KMS-11 (cell line): ENCODE measurements at regions not wholly inside any gene's neighbourhood (a gene's known extent, or its start where the extent isn't known, plus 50 kb on each side); places are given as distances from the start of the nearest gene placed in this dataset.

Source experiments
- H2AFZ ChIP-seq: fragments of 200-600 bp; sonication (generic); 2 replicates; pipeline ENCODE4 v1.6.1; 2016; ENCODE audit warnings: antibody characterized with exemption, mixed run types, low read depth
- H3K27ac ChIP-seq: fragments of 200-600 bp; sonication (generic); 2 replicates; pipeline ENCODE4 v1.6.1; 2016; ENCODE audit warnings: mild to moderate bottlenecking, mixed run types
- H3K27me3 ChIP-seq: fragments of 200-600 bp; sonication (generic); 2 replicates; pipeline ENCODE4 v1.6.1; 2017; ENCODE audit warnings: mild to moderate bottlenecking, low read depth, mixed run types, moderate library complexity; ENCODE audit not compliant: insufficient read depth
- H3K36me3 ChIP-seq: fragments of 200-600 bp; sonication (generic); 2 replicates; pipeline ENCODE4 v1.6.1; 2017; ENCODE audit warnings: mild to moderate bottlenecking, mixed run types; ENCODE audit not compliant: insufficient read depth
- H3K4me1 ChIP-seq: fragments of 200-600 bp; sonication (generic); 2 replicates; pipeline ENCODE4 v1.6.1; 2016; ENCODE audit warnings: mild to moderate bottlenecking, low read depth, mixed run types; ENCODE audit not compliant: poor library complexity, severe bottlenecking
- H3K4me2 ChIP-seq: fragments of 200-600 bp; sonication (generic); 2 replicates; pipeline ENCODE4 v1.7.0; 2016; ENCODE audit warnings: mild to moderate bottlenecking, mixed run types
- H3K4me3 ChIP-seq: fragments of 200-600 bp; sonication (generic); IDR thresholded peaks from 2 replicates; pipeline ENCODE4 v1.6.1; 2017; ENCODE audit warnings: low read depth, low read length, mixed read lengths; ENCODE audit not compliant: insufficient read depth
- H3K79me2 ChIP-seq: fragments of 200-600 bp; sonication (generic); 2 replicates; pipeline ENCODE4 v1.6.1; 2016; ENCODE audit warnings: low read depth, mixed run types; ENCODE audit not compliant: insufficient read depth
- H3K9ac ChIP-seq: fragments of 200-600 bp; sonication (generic); 2 replicates; pipeline ENCODE4 v1.6.1; 2016; ENCODE audit warnings: mild to moderate bottlenecking, mixed run types
- H4K20me1 ChIP-seq: fragments of 200-600 bp; sonication (generic); 2 replicates; pipeline ENCODE4 v1.6.1; 2016; ENCODE audit warnings: mild to moderate bottlenecking, mixed run types; ENCODE audit not compliant: insufficient read depth
- TF ChIP-seq, protein P1 (sequence below): fragments of 200-600 bp; sonication (generic); conservative IDR thresholded peaks from 2 replicates; pipeline ENCODE4 v1.6.1; 2017; ENCODE audit warnings: low read depth, mild to moderate bottlenecking, antibody characterized with exemption, low read length, moderate library complexity, mixed read lengths

DNA sequence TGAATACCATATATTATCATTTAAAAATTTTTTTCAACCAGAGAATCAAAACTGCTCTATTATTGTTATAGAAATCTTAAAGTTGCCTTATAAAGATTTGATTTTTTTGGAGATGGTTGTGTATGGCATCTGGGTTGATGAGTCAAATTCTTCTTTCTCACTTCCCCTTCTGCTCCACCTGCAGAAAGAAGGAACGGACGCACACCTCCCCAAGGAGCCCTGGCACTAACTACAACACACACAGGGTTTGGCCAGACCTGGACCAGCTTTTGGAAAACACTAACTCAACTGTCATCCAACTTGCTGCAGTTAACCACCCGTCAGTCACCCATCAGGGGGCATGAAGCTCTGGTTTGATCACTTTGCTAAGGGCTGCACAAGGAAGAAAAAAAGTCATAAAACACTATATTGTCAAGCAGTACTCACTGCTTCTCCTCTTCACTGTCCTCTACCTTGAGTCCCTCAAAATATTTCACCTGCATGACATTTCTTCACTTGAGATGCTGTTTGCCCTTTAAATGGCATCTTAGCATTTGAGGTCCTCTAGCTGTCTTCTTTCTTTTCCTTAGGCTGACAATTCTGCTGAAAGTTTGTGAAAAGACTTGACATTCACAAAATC lies 266.7 kb upstream of the PHF14 start:
- Histone ChIP-seq H3K27ac (no peak overlapping the region), H4K20me1 (no peaks in the 10 kb centered on the region), H3K4me2 (no peak overlapping the region), H3K27me3 (no peaks in the 10 kb centered on the region), H3K4me1 (peaks cover 27% of the 10 kb centered on the region), H3K4me3 (no peak overlapping the region), H3K79me2 (no peaks in the 10 kb centered on the region), H2AFZ (no peak overlapping the region), H3K36me3 (no peaks in the 10 kb centered on the region), H3K9ac (no peak overlapping the region)
- TF ChIP-seq, protein P1, sequence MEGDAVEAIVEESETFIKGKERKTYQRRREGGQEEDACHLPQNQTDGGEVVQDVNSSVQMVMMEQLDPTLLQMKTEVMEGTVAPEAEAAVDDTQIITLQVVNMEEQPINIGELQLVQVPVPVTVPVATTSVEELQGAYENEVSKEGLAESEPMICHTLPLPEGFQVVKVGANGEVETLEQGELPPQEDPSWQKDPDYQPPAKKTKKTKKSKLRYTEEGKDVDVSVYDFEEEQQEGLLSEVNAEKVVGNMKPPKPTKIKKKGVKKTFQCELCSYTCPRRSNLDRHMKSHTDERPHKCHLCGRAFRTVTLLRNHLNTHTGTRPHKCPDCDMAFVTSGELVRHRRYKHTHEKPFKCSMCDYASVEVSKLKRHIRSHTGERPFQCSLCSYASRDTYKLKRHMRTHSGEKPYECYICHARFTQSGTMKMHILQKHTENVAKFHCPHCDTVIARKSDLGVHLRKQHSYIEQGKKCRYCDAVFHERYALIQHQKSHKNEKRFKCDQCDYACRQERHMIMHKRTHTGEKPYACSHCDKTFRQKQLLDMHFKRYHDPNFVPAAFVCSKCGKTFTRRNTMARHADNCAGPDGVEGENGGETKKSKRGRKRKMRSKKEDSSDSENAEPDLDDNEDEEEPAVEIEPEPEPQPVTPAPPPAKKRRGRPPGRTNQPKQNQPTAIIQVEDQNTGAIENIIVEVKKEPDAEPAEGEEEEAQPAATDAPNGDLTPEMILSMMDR = no peak

DNA sequence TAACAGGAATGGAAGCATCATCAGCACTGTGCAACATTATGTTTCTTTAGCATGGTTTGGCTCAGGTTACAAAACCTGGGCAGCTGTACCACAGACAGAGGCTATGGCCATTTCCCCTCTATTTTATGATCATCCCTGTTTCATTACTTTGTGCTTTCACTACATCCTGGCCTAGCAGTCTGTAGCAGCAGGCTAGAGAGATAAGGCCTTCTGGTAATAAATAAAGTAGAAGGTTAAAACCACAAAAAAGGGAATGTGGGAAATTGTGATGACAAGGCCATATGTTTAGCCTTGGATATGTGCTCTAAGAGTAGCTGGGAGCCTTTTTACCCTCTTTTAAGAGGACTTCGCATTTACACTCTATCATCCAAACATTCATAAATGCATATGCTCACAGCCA lies 266.2 kb upstream of the PHF14 start:
- no peaks in the 10 kb centered on the region for H3K27me3 ChIP-seq
- no peaks in the 10 kb centered on the region for H4K20me1 ChIP-seq
- no peak overlapping the region for H3K9ac ChIP-seq
- H3K4me2 ChIP-seq = no peak overlapping the region; the same call in 1 of the 2 replicates
- peaks cover 27% of the 10 kb centered on the region for H3K4me1 ChIP-seq
- no peaks in the 10 kb centered on the region for H3K79me2 ChIP-seq
- H3K4me3 ChIP-seq = no peak overlapping the region
- H3K36me3 ChIP-seq = no peaks in the 10 kb centered on the region
- no peak overlapping the region for H3K27ac ChIP-seq
- H2AFZ ChIP-seq = no peak overlapping the region
- TF ChIP-seq, protein P1 = no peak

DNA sequence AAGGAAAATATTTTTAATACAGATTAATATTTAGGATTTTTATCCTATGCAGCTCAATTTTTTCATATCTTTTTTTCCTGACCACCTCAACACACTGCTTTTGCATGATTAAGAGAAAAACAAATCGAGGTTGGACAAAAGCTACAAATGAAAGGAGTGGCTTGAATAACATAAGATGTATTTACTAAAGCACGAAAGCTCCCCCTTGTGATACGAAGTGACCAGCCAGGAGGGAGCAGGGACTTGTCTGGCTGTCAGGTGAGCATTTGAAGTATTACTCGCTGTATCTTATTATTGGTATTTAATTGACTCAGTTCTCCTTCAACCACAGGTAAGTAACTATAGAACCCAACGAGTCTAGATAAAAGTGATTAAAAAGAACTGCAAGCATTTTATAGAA lies 265.2 kb upstream of the PHF14 start:
- TF ChIP-seq, protein P1 = peak; percentile 51
- Histone ChIP-seq H4K20me1 (no peaks in the 10 kb centered on the region), H3K4me3 (no peak overlapping the region), H3K27ac (no peak overlapping the region), H3K4me1 (peaks cover 27% of the 10 kb centered on the region), H3K9ac (no peak overlapping the region), H2AFZ (no peak overlapping the region), H3K79me2 (no peaks in the 10 kb centered on the region), H3K27me3 (no peaks in the 10 kb centered on the region), H3K36me3 (no peaks in the 10 kb centered on the region), H3K4me2 (no peak overlapping the region; the same call in 1 of the 2 replicates)

DNA sequence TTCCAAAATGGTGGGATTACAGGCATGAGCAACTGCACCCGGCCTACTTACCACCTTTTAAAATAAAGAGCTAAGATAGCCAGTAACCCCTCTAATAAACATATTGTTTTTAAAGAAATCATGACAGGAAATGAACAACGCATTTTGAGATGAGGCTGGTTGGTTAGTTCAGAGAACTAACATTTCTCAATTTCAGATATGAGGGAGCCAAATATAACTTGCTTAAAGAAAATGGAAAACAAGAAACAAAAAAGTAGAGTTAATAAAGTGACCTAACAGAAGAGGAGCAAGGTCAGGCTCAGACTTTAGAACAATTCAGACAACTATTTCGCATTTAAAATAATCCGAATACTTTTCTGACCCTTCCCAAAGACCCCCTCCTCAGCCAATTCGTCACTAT lies 254.9 kb upstream of the PHF14 start:
- no peaks in the 10 kb centered on the region for H3K4me1 ChIP-seq
- H3K79me2 ChIP-seq = no peaks in the 10 kb centered on the region
- no peak overlapping the region for H3K27ac ChIP-seq
- no peak overlapping the region for H3K4me2 ChIP-seq
- no peaks in the 10 kb centered on the region for H4K20me1 ChIP-seq
- H2AFZ ChIP-seq = no peak overlapping the region
- H3K4me3 ChIP-seq = no peak overlapping the region
- TF ChIP-seq, protein P1 = no peak
- H3K9ac ChIP-seq = no peak overlapping the region
- no peaks in the 10 kb centered on the region for H3K27me3 ChIP-seq
- no peaks in the 10 kb centered on the region for H3K36me3 ChIP-seq
